HepG2 (cell line): ENCODE measurements at regions not wholly inside any gene's neighbourhood (a gene's known extent, or its start where the extent isn't known, plus 50 kb on each side); places are given as distances from the start of the nearest gene placed in this dataset.

Experiments
- ATAC-seq: fragments of 200-7000 bp; cut with Tn5 transposase; 3 replicates; pipeline ENCODE4 v1.9.1; 2020; ENCODE audit warnings: mild to moderate bottlenecking, moderate library complexity
- BruUV-seq: library from RNA; stranded (reverse); fragments of 400-500 nt; replicated peaks from 2 replicates; lab custom pipeline; 2021; lab: Mats Ljungman, UMichigan
- CTCF ChIA-PET: fragments of 300-600 bp; formaldehyde crosslinking; extraction: SDS; loops from one replicate; lab custom pipeline; 2021; ENCODE audit warnings: low total read pairs, inconsistent platforms, low intra/inter-chr PET ratio; lab: Yijun Ruan, JAX
- POLR2A ChIA-PET: fragments of 350-600 bp; sonication (Branson Sonifier 250); formaldehyde crosslinking; loops from one replicate; lab custom pipeline; 2020; ENCODE audit warnings: antibody characterized with exemption, inconsistent platforms; lab: Yijun Ruan, JAX
- DNase-seq: peaks from one replicate; pipeline ENCODE4 v3.0.0-alpha.2; 2015; ENCODE audit warnings: low spot score
- FAIRE-seq: peaks from 3 replicates; lab custom pipeline; 2011; peaks lifted over from hg19 to GRCh38; lab: Jason Lieb, UNC
- H2AFZ ChIP-seq: one replicate; pipeline ENCODE4 v1.6.1; 2011; ENCODE audit warnings: low read length, inconsistent platforms
- H3K27ac ChIP-seq: fragments of 300-600 bp; 3 replicates; pipeline ENCODE4 v1.8.0; 2011; ENCODE audit warnings: mixed run types, mild to moderate bottlenecking, mixed read lengths, low read length, inconsistent platforms; ENCODE audit not compliant: insufficient read depth; ENCODE audit errors: extremely low read length
- H3K27me3 ChIP-seq, 2 experiments: fragments of 200-600 bp in 1 of 2; 2 replicates in 1 of 2; 3 replicates in 1 of 2; pipeline versions ENCODE4 v1.6.0 to v1.8.0; 2011; ENCODE audit warnings: low read length in 2 of 2, mild to moderate bottlenecking in 2 of 2, moderate library complexity in 2 of 2, inconsistent platforms in 1 of 2; ENCODE audit not compliant: insufficient read depth in 2 of 2, control insufficient read depth in 1 of 2
- H3K36me3 ChIP-seq, 2 experiments: fragments of 200-600 bp in 1 of 2; replicated peaks in 1 of 2; 2 replicates in 1 of 2; 3 replicates in 1 of 2; pipeline versions ENCODE4 v1.5.1 to v1.8.0; 2011; ENCODE audit warnings: low read length in 2 of 2, inconsistent platforms in 1 of 2; ENCODE audit not compliant: insufficient read depth in 2 of 2, control insufficient read depth in 1 of 2
- H3K4me1 ChIP-seq: 2 replicates; pipeline ENCODE4 v1.5.1; 2012; ENCODE audit warnings: low read length, inconsistent platforms; ENCODE audit not compliant: insufficient read depth
- H3K4me2 ChIP-seq: 2 replicates; pipeline ENCODE4 v1.6.0; 2011; ENCODE audit warnings: low read depth, low read length, inconsistent platforms
- H3K4me3 ChIP-seq, 3 experiments: fragments of 200-600 bp in 1 of 3; sonication (generic), shearing (Covaris generic) in 1 of 3; replicated peaks in 1 of 3; 2 replicates each; pipeline ENCODE4 v1.5.1; 2011 to 2016; ENCODE audit warnings: low read length in 3 of 3, inconsistent platforms in 2 of 3, low read depth in 2 of 3, mild to moderate bottlenecking in 2 of 3, control low read depth in 1 of 3, mixed read lengths in 1 of 3; ENCODE audit not compliant: insufficient read depth in 1 of 3
- H3K79me2 ChIP-seq: one replicate; pipeline ENCODE4 v1.6.1; 2011; ENCODE audit warnings: low read length, inconsistent platforms; ENCODE audit not compliant: insufficient read depth
- H3K9ac ChIP-seq: 2 replicates; pipeline ENCODE4 v1.6.0; 2011; ENCODE audit warnings: mild to moderate bottlenecking, low read depth, low read length, inconsistent platforms; ENCODE audit not compliant: insufficient read depth
- H3K9me3 ChIP-seq: 2 replicates; pipeline ENCODE4 v1.5.1; 2012; ENCODE audit warnings: mild to moderate bottlenecking, low read length
- H4K20me1 ChIP-seq: 2 replicates; pipeline ENCODE4 v1.6.0; 2011; ENCODE audit warnings: inconsistent platforms, mild to moderate bottlenecking, low read length, moderate library complexity; ENCODE audit not compliant: insufficient read depth
- AKAP8 ChIP-seq: sonication (generic); formaldehyde crosslinking; IDR thresholded peaks from 2 replicates; pipeline ENCODE4 v1.5.1; 2020; ENCODE audit warnings: mild to moderate bottlenecking, missing genetic modification reagents
- HES4 ChIP-seq: sonication (generic); formaldehyde crosslinking; IDR thresholded peaks from 2 replicates; pipeline ENCODE4 v1.9.0; 2021; ENCODE audit warnings: mild to moderate bottlenecking, missing genetic modification reagents, borderline replicate concordance
- HMG20B ChIP-seq: conservative IDR thresholded peaks from 2 replicates; pipeline ENCODE4 v1.6.1; 2016; ENCODE audit warnings: missing genetic modification reagents, missing compliant biosample characterization
- KMT2A ChIP-seq: sonication (generic); formaldehyde crosslinking; IDR thresholded peaks from 2 replicates; pipeline ENCODE4 v1.4.0; 2020; ENCODE audit warnings: missing genetic modification reagents
- RFX1 ChIP-seq: fragments of 450-650 bp; IDR thresholded peaks from 2 replicates; pipeline ENCODE4 v1.6.1; 2017
- SOX6 ChIP-seq, 2 experiments: fragments of 450-650 bp in 1 of 2; sonication (generic) in 1 of 2; formaldehyde crosslinking in 1 of 2; IDR thresholded peaks; 2 replicates each; pipeline versions ENCODE4 v1.4.0 to v1.6.1; 2017 to 2020; ENCODE audit warnings: antibody characterized with exemption in 1 of 2, mild to moderate bottlenecking in 1 of 2, missing genetic modification reagents in 1 of 2
- ZFY ChIP-seq: sonication (generic); formaldehyde crosslinking; IDR thresholded peaks from 2 replicates; pipeline ENCODE4 v1.4.0; 2020; ENCODE audit warnings: missing genetic modification reagents
- ZNF557 ChIP-seq: sonication (generic); formaldehyde crosslinking; IDR thresholded peaks from 2 replicates; pipeline ENCODE4 v1.4.0; 2020; ENCODE audit warnings: missing genetic modification reagents
- WGBS: methylation state at CpG from one replicate; pipeline ENCODE4 v1.1.6; 2017; ENCODE audit warnings: low lambda C conversion rate; 5-methylcytosine and 5-hydroxymethylcytosine counted together
- in situ Hi-C: cut with HindIII; loops from 2 replicates; pipeline ENCODE4 v1.10.0; 2017; ENCODE audit warnings: low pct_unique_long_range_greater_than_20kb; ENCODE audit not compliant: extremely low pct_ligation_motif_present
- intact Hi-C: fragments of 100-400 bp; cut with micrococcal nuclease; formaldehyde crosslinking; loops from one replicate; pipeline ENCODE4 v1.10.0; 2022; ENCODE audit not compliant: unreplicated experiment
- TF ChIP-seq, protein P1 (sequence below): sonication (generic); formaldehyde crosslinking; IDR thresholded peaks from 2 replicates; pipeline ENCODE4 v1.4.0; 2020; ENCODE audit warnings: missing genetic modification reagents
- TF ChIP-seq, protein P2 (sequence below): sonication (generic); formaldehyde crosslinking; IDR thresholded peaks from 2 replicates; pipeline ENCODE4 v1.4.0; 2020; ENCODE audit warnings: missing genetic modification reagents
- TF ChIP-seq, protein P3 (sequence below): sonication (generic); formaldehyde crosslinking; IDR thresholded peaks from 2 replicates; pipeline ENCODE4 v1.5.1; 2020; ENCODE audit warnings: mild to moderate bottlenecking, missing genetic modification reagents, borderline replicate concordance

DNA sequence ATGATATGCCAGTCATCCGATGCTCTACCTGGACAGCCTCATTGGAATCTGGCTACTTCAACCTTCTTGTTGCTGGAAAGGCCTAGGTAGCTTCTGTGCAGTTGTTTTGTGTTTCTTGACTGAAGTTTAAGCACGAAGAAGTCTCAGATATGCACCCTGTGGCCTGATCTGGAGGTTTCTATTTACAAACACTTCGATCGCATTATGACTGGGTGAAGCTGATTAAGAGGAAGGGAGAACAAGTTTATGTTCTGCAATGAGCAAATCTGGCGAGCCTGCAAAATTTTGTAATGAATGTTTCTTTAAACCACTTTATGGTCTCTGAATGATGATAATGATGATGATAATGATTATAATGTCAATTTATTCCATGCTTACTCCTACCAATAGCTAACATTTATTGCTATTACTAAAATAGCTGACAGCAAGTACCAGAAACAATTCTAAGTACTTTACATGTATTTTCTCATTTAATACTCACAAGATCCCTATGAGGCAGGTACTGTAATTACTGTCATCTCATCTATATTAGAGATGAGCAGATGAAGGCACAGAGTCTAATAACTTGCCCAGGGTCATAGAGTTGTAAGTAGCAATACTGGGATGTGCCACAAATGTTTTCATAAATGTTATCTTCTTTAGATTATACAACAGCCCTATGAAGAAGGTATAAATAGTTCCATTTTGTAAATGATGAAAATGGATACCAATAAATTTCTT, 126.1 kb upstream of the UST start:
- Histone ChIP-seq H3K36me3 (no peaks in the 10 kb centered on the region), H3K27me3 (0 out of 5 replicates have a peak, but pooled peaks cover 0 to 3% of the 10 kb centered on the region in 2 experiments), H3K4me1 (no peaks in the 10 kb centered on the region), H3K9ac (no peak overlapping the region), H3K27ac (no peak overlapping the region), H2AFZ (no peak overlapping the region), H3K4me2 (no peak overlapping the region), H3K79me2 (no peaks in the 10 kb centered on the region), H3K9me3 (no peaks in the 10 kb centered on the region), H3K4me3 (no peak overlapping the region), H4K20me1 (no peaks in the 10 kb centered on the region)
- no peak for ATAC-seq
- WGBS = 34% methylated on average over 5 of the region's 5 CpGs
- in situ Hi-C loops = no loop called here
- ChIA-PET CTCF (no interaction called here), POLR2A (no interaction called here)
- no peak for FAIRE-seq
- intact Hi-C loops = no loop called here
- no TSS peak for BruUV-seq
- DNase-seq = no peak
- TF ChIP-seq, protein P1, sequence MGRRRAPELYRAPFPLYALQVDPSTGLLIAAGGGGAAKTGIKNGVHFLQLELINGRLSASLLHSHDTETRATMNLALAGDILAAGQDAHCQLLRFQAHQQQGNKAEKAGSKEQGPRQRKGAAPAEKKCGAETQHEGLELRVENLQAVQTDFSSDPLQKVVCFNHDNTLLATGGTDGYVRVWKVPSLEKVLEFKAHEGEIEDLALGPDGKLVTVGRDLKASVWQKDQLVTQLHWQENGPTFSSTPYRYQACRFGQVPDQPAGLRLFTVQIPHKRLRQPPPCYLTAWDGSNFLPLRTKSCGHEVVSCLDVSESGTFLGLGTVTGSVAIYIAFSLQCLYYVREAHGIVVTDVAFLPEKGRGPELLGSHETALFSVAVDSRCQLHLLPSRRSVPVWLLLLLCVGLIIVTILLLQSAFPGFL (CRISPR knock-in tag) = no peak
- no peak for TF ChIP-seq HMG20B (CRISPR knock-in tag)
- TF ChIP-seq ZNF557 (CRISPR knock-in tag) = no peak
- TF ChIP-seq, protein P2, sequence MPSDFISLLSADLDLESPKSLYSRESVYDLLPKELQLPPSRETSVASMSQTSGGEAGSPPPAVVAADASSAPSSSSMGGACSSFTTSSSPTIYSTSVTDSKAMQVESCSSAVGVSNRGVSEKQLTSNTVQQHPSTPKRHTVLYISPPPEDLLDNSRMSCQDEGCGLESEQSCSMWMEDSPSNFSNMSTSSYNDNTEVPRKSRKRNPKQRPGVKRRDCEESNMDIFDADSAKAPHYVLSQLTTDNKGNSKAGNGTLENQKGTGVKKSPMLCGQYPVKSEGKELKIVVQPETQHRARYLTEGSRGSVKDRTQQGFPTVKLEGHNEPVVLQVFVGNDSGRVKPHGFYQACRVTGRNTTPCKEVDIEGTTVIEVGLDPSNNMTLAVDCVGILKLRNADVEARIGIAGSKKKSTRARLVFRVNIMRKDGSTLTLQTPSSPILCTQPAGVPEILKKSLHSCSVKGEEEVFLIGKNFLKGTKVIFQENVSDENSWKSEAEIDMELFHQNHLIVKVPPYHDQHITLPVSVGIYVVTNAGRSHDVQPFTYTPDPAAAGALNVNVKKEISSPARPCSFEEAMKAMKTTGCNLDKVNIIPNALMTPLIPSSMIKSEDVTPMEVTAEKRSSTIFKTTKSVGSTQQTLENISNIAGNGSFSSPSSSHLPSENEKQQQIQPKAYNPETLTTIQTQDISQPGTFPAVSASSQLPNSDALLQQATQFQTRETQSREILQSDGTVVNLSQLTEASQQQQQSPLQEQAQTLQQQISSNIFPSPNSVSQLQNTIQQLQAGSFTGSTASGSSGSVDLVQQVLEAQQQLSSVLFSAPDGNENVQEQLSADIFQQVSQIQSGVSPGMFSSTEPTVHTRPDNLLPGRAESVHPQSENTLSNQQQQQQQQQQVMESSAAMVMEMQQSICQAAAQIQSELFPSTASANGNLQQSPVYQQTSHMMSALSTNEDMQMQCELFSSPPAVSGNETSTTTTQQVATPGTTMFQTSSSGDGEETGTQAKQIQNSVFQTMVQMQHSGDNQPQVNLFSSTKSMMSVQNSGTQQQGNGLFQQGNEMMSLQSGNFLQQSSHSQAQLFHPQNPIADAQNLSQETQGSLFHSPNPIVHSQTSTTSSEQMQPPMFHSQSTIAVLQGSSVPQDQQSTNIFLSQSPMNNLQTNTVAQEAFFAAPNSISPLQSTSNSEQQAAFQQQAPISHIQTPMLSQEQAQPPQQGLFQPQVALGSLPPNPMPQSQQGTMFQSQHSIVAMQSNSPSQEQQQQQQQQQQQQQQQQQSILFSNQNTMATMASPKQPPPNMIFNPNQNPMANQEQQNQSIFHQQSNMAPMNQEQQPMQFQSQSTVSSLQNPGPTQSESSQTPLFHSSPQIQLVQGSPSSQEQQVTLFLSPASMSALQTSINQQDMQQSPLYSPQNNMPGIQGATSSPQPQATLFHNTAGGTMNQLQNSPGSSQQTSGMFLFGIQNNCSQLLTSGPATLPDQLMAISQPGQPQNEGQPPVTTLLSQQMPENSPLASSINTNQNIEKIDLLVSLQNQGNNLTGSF (CRISPR knock-in tag) = no peak
- TF ChIP-seq RFX1 = no peak
- no peak for TF ChIP-seq ZFY (CRISPR knock-in tag)
- TF ChIP-seq SOX6 (IDR thresholded peaks at IDR 0.05) = no peak
- no peak for TF ChIP-seq SOX6 (CRISPR knock-in tag; IDR thresholded peaks at IDR 0.05)
- TF ChIP-seq AKAP8 (CRISPR knock-in tag) = no peak
- no peak for TF ChIP-seq HES4 (CRISPR knock-in tag)
- TF ChIP-seq, protein P3, sequence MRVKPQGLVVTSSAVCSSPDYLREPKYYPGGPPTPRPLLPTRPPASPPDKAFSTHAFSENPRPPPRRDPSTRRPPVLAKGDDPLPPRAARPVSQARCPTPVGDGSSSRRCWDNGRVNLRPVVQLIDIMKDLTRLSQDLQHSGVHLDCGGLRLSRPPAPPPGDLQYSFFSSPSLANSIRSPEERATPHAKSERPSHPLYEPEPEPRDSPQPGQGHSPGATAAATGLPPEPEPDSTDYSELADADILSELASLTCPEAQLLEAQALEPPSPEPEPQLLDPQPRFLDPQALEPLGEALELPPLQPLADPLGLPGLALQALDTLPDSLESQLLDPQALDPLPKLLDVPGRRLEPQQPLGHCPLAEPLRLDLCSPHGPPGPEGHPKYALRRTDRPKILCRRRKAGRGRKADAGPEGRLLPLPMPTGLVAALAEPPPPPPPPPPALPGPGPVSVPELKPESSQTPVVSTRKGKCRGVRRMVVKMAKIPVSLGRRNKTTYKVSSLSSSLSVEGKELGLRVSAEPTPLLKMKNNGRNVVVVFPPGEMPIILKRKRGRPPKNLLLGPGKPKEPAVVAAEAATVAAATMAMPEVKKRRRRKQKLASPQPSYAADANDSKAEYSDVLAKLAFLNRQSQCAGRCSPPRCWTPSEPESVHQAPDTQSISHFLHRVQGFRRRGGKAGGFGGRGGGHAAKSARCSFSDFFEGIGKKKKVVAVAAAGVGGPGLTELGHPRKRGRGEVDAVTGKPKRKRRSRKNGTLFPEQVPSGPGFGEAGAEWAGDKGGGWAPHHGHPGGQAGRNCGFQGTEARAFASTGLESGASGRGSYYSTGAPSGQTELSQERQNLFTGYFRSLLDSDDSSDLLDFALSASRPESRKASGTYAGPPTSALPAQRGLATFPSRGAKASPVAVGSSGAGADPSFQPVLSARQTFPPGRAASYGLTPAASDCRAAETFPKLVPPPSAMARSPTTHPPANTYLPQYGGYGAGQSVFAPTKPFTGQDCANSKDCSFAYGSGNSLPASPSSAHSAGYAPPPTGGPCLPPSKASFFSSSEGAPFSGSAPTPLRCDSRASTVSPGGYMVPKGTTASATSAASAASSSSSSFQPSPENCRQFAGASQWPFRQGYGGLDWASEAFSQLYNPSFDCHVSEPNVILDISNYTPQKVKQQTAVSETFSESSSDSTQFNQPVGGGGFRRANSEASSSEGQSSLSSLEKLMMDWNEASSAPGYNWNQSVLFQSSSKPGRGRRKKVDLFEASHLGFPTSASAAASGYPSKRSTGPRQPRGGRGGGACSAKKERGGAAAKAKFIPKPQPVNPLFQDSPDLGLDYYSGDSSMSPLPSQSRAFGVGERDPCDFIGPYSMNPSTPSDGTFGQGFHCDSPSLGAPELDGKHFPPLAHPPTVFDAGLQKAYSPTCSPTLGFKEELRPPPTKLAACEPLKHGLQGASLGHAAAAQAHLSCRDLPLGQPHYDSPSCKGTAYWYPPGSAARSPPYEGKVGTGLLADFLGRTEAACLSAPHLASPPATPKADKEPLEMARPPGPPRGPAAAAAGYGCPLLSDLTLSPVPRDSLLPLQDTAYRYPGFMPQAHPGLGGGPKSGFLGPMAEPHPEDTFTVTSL = no peak
- no peak for TF ChIP-seq KMT2A (CRISPR knock-in tag)
